Tibial artery (tissue), 4 donors: ENCODE measurements at regions not wholly inside any gene's neighbourhood (a gene's known extent, or its start where the extent isn't known, plus 50 kb on each side); places are given as distances from the start of the nearest gene placed in this dataset.

Experiments
- DNase-seq, 2 donors: peaks; one replicate each; pipeline ENCODE4 v3.0.0-alpha.2; 2019
- H3K27ac ChIP-seq, 2 donors: fragments of 200-600 bp; sonication (generic) in 1 of 2; 1 replicate in 1 of 2; 2 replicates in 1 of 2; pipeline ENCODE4 v1.5.1; 2018 to 2019; ENCODE audit warnings: mild to moderate bottlenecking in 1 of 2
- H3K27me3 ChIP-seq, 2 donors: fragments of 200-600 bp; sonication (generic) in 1 of 2; one replicate each; pipeline versions ENCODE4 v1.5.1 to v1.6.0; 2016 to 2019
- H3K36me3 ChIP-seq, 3 donors: fragments of 200-600 bp; sonication (generic) in 2 of 3; one replicate each; pipeline ENCODE4 v1.5.1; 2016 to 2019; ENCODE audit warnings: mild to moderate bottlenecking in 2 of 3
- H3K4me1 ChIP-seq, 4 donors: fragments of 200-600 bp; sonication (generic) in 2 of 4; 1 replicate in 3 of 4; 2 replicates in 1 of 4; pipeline ENCODE4 v1.5.1; 2016 to 2019
- H3K4me3 ChIP-seq, 2 donors: fragments of 200-600 bp; sonication (generic) in 1 of 2; 1 replicate in 1 of 2; 2 replicates in 1 of 2; pipeline ENCODE4 v1.5.1; 2018 to 2019; ENCODE audit warnings: mild to moderate bottlenecking in 2 of 2
- H3K9me3 ChIP-seq, 3 donors: fragments of 200-600 bp; sonication (generic) in 1 of 3; one replicate each; pipeline ENCODE4 v1.5.1; 2016 to 2019
- intact Hi-C: fragments of 100-400 bp; cut with DNase I; formaldehyde crosslinking; loops from one replicate; pipeline ENCODE4 v1.15.0; 2023; ENCODE audit warnings: low total_unique reads
- TF ChIP-seq, protein P1 (sequence below), 2 experiments: fragments of 200-600 bp in 1 of 2; fragments of 450-650 bp in 1 of 2; IDR thresholded peaks; one replicate each; pipeline ENCODE4 v1.5.1; 2017 to 2019; ENCODE audit warnings: antibody characterized with exemption in 2 of 2, mild to moderate bottlenecking in 1 of 2, moderate library complexity in 1 of 2

DNA sequence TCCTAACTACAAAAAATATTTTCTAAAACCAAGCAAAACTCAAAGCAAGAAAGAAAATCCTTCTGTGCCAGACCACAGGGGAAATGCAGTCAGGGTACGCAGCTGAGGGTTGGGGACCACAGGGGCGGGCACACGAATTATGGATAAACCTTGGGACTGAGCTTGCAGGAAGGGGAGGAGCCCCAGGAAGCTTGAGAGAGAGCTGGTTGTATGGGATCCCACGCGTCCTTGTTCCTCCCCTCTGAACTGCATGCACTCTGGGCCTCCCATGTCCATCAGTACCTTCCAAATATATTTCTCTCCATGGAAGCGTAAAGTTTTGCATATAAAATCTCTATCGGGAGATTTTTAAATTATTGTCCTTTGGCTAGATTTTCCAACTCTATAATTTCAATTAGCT lies 673.4 kb downstream of the TBC1D22A start:
- Histone ChIP-seq H3K9me3 (peaks cover 0 to 10% (median 3%) of the 10 kb centered on the region in 3 donors), H3K4me3 (no peak overlapping the region), H3K4me1 (no peaks in the 10 kb centered on the region), H3K27ac (no peak overlapping the region), H3K36me3 (no peaks in the 10 kb centered on the region), H3K27me3 (no peaks in the 10 kb centered on the region)
- intact Hi-C loops: no loop called here
- no peak for DNase-seq
- TF ChIP-seq, protein P1, sequence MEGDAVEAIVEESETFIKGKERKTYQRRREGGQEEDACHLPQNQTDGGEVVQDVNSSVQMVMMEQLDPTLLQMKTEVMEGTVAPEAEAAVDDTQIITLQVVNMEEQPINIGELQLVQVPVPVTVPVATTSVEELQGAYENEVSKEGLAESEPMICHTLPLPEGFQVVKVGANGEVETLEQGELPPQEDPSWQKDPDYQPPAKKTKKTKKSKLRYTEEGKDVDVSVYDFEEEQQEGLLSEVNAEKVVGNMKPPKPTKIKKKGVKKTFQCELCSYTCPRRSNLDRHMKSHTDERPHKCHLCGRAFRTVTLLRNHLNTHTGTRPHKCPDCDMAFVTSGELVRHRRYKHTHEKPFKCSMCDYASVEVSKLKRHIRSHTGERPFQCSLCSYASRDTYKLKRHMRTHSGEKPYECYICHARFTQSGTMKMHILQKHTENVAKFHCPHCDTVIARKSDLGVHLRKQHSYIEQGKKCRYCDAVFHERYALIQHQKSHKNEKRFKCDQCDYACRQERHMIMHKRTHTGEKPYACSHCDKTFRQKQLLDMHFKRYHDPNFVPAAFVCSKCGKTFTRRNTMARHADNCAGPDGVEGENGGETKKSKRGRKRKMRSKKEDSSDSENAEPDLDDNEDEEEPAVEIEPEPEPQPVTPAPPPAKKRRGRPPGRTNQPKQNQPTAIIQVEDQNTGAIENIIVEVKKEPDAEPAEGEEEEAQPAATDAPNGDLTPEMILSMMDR (IDR thresholded peaks at IDR 0.05): no peak

DNA sequence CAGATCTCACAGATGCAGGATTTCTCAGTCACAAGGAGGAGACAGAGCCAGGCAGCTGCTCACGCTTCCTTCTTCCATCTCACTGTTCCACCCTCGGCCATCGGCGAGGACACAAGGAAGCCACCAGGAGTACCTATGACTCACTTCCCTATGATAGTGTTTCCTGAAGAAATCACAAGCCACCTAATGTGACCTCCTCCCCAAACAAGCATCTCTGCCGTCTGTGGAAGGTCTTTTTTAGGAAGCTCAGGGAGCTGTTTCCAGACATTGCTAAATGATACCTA lies 672.7 kb downstream of the TBC1D22A start:
- Histone ChIP-seq H3K4me3 (no peak overlapping the region), H3K27me3 (no peaks in the 10 kb centered on the region), H3K27ac (no peak overlapping the region), H3K4me1 (no peaks in the 10 kb centered on the region), H3K36me3 (no peaks in the 10 kb centered on the region), H3K9me3 (peaks cover 0 to 10% (median 4%) of the 10 kb centered on the region in 3 donors)
- intact Hi-C loops: no loop called here
- TF ChIP-seq, protein P1 (IDR thresholded peaks at IDR 0.05): no peak
- DNase-seq: no peak

DNA sequence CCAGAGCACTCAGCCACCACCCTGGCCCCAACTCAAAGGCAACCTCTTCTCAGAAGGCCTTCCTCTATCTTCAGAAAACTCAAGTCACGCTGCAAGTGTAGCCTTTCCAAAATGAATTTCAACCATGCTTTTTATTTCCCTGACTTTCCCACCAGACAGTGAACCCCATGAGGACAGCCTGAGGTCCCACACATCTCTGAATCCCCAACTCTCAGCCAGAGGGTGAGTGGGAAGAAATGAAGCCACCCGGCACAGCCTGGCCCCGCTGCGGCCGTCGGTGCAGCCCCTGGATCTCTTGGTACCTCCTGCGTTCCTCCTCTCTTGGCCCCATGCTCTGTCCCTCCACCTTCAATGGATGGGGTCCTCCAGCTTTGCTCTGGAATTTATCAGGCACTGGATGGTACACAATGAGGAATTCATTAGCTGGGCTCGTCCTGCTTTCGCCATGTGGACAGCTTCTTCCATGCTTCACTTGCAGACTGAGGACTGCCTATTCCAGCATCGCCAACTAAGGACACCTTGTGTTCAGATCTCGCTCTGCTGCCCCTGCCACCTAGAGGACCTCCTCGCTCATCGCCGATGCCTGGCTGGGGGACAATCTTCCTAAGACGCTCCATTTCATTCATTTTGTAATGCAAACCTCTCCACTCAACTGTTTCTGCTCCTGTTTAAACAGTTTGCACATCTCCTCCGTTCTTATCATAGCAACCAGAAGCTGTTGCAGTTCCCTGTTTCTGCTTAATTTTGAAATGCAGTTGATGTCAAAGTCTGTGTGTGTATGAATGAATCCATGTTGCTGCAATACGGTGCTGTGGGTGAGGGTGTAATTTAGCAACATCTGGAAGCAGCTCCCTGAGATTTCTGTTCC lies 672.1 kb downstream of the TBC1D22A start:
- H3K27ac ChIP-seq: no peak overlapping the region
- peaks cover 0 to 10% (median 6%) of the 10 kb centered on the region in 3 donors for H3K9me3 ChIP-seq
- DNase-seq: no peak
- intact Hi-C loops: no loop called here
- TF ChIP-seq, protein P1 (IDR thresholded peaks at IDR 0.05): no peak
- H3K4me3 ChIP-seq: no peak overlapping the region
- no peaks in the 10 kb centered on the region for H3K27me3 ChIP-seq
- no peaks in the 10 kb centered on the region for H3K36me3 ChIP-seq
- no peaks in the 10 kb centered on the region for H3K4me1 ChIP-seq

DNA sequence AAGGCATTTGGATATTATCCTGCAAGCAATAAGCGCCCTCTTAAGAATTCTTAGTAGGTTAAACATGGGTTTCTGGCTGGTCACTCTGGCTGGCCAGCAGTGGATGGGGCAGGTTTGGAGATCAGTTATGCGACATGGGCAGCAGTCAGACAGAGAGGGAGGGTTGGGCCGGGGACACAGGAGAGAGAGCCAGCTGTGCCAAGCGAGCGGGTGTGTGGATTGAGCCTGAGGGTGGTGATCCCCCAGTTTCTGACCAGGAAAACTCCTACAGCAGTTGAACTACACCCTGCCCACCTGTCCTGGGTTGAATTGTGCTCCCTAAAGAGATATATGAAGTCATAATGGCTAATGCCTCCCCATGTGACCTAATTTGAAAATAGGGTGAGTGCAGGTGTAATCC lies 671.2 kb downstream of the TBC1D22A start:
- H3K27me3 ChIP-seq: no peaks in the 10 kb centered on the region
- no peaks in the 10 kb centered on the region for H3K36me3 ChIP-seq
- H3K4me1 ChIP-seq: no peaks in the 10 kb centered on the region
- no peak for DNase-seq
- TF ChIP-seq, protein P1 (IDR thresholded peaks at IDR 0.05): no peak
- H3K9me3 ChIP-seq: peaks cover 0 to 10% (median 6%) of the 10 kb centered on the region in 3 donors
- H3K4me3 ChIP-seq: no peak overlapping the region
- H3K27ac ChIP-seq: no peak overlapping the region
- intact Hi-C loops: no loop called here

DNA sequence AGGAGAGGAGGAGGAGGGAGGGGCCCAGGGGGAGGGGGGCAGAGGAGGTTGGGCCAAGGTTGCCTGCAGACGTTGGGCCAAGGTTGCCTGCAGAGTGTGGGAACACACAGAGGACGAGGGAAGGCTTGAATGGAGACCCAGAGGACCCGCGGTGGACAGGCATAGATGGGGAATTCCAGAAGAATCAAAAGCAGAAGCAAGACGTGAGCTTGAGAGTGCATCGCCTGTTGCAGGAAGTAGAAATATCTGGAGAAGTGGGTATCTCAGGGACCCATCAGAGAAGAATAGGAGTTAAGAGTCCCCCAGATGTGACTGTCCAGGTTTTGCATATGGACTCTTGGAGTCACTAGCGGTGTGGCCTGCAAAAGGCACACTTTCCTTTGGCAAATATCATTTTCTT lies 670.2 kb downstream of the TBC1D22A start:
- intact Hi-C loops: no loop called here
- Histone ChIP-seq H3K4me1 (no peaks in the 10 kb centered on the region), H3K4me3 (no peak overlapping the region), H3K36me3 (no peaks in the 10 kb centered on the region), H3K27me3 (no peaks in the 10 kb centered on the region), H3K27ac (no peak overlapping the region), H3K9me3 (peaks cover 0 to 9% (median 5%) of the 10 kb centered on the region in 3 donors)
- no peak for DNase-seq
- TF ChIP-seq, protein P1 (IDR thresholded peaks at IDR 0.05): no peak
